ENCODE measurements at regions not wholly inside any gene's neighbourhood (a gene's known extent, or its start where the extent isn't known, plus 50 kb on each side); places are given as distances from the start of the nearest gene placed in this dataset.

DNA sequence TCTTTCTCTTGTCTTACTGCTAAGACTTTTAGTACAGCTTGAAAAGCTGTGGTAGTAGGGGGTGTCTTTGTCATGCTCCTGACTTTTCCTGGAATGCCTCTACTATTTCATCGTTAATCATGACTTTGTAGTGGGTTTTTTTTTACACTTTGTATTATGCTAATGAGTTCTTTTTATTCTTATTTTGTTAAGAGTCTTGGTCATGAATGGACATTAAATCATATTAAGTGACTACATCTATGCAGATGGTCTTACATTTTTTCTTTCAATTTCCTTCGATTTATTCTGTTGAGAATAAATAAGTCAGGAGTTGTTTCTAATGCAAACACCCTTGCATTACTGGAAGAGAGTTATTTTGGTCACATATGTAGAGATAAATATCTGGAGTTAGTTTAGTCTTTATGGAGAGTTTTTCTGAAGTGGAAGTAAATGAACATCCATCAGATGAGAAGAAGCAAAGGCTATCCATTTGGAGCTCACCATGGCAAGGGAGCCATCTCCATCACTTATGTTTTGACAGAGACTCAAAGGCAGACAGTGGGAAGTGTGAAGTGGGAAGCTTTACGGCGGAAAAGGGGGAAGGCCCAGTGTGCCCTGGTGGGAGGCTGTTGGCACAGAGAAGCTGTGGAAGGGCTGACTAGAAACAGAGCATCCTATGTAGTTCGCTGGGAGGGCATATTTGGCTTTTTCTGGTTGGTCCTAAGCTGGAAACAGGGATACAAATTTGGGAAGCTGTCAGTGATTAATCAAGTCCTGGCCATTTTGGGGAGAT, 73.1 kb upstream of the PRR23E start:
- Histone ChIP-seq H3K9me2 (ENCODE audit: insufficient read depth) (no peaks in the 10 kb centered on the region), H3K27me3 (replicated peaks; ENCODE audit: insufficient read depth) (peaks cover 15% of the 10 kb centered on the region), H4K20me1 (ENCODE audit: insufficient read depth) (no peaks in the 10 kb centered on the region), H3K79me2 (ENCODE audit: insufficient read depth) (no peaks in the 10 kb centered on the region), H3K9ac (no peak overlapping the region), H3K36me3 (ENCODE audit: low read depth) (no peaks in the 10 kb centered on the region), H3K4me3 (no peak overlapping the region), H3F3A (ENCODE audit: insufficient read depth) (no peaks in the 10 kb centered on the region), H3K4me2 (ENCODE audit: unreplicated experiment) (no peak overlapping the region), H2AFZ (no peak overlapping the region), H3K27ac (no peak overlapping the region), H3K9me3 (ENCODE audit: low read depth) (no peaks in the 10 kb centered on the region), H3K4me1 (ENCODE audit: insufficient read depth) (no peaks in the 10 kb centered on the region)
- no peak for TF ChIP-seq EZH2phosphoT487 (IDR thresholded peaks at IDR 0.05; ENCODE audit: insufficient read depth, low read depth)
- no peak for DNase-seq
- WGBS, 2 experiments (ENCODE audit: low coverage in 1 of 2, low lambda C conversion rate in 2 of 2, missing lambda C conversion rate in 2 of 2), result 67 to 72% methylated on average over 5 of the region's 5 CpGs
- in situ Hi-C loops (cut with MboI), result no loop called here

GRCh38 chr3:127120851-127121647, 71.9 kb upstream of the PRR23E start:
- Histone ChIP-seq H3F3A (ENCODE audit: insufficient read depth) (no peaks in the 10 kb centered on the region), H4K20me1 (ENCODE audit: insufficient read depth) (no peaks in the 10 kb centered on the region), H3K4me1 (ENCODE audit: insufficient read depth) (no peaks in the 10 kb centered on the region), H3K4me2 (ENCODE audit: unreplicated experiment) (no peak overlapping the region), H3K4me3 (no peak overlapping the region), H3K27ac (no peak overlapping the region), H3K27me3 (replicated peaks; ENCODE audit: insufficient read depth) (peaks cover 24% of the 10 kb centered on the region), H2AFZ (no peak overlapping the region), H3K36me3 (ENCODE audit: low read depth) (no peaks in the 10 kb centered on the region), H3K9ac (no peak overlapping the region), H3K79me2 (ENCODE audit: insufficient read depth) (no peaks in the 10 kb centered on the region), H3K9me2 (ENCODE audit: insufficient read depth) (no peaks in the 10 kb centered on the region), H3K9me3 (ENCODE audit: low read depth) (no peaks in the 10 kb centered on the region)
- in situ Hi-C loops (cut with MboI), result no loop called here
- 73 to 74% methylated on average over 13 of the region's 13 CpGs for WGBS, 2 experiments (ENCODE audit: low coverage in 1 of 2, low lambda C conversion rate in 2 of 2, missing lambda C conversion rate in 2 of 2)
- no peak for TF ChIP-seq EZH2 (IDR thresholded peaks at IDR 0.05; ENCODE audit: insufficient read depth, poor library complexity, severe bottlenecking)
- TF ChIP-seq EZH2phosphoT487 (IDR thresholded peaks at IDR 0.05; ENCODE audit: insufficient read depth, low read depth), result no peak
- DNase-seq, result no peak

- Histone ChIP-seq H3K9me2 (ENCODE audit: insufficient read depth) (no peaks in the 10 kb centered on the region), H2AFZ (no peak overlapping the region), H3F3A (ENCODE audit: insufficient read depth) (no peaks in the 10 kb centered on the region), H3K4me2 (ENCODE audit: unreplicated experiment) (no peak overlapping the region), H3K36me3 (ENCODE audit: low read depth) (no peaks in the 10 kb centered on the region), H3K9ac (no peak overlapping the region), H3K27me3 (replicated peaks; ENCODE audit: insufficient read depth) (peaks cover 33% of the 10 kb centered on the region), H3K27ac (no peak overlapping the region), H3K79me2 (ENCODE audit: insufficient read depth) (no peaks in the 10 kb centered on the region), H3K4me1 (ENCODE audit: insufficient read depth) (no peaks in the 10 kb centered on the region), H4K20me1 (ENCODE audit: insufficient read depth) (no peaks in the 10 kb centered on the region), H3K4me3 (no peak overlapping the region), H3K9me3 (ENCODE audit: low read depth) (no peaks in the 10 kb centered on the region)
- WGBS, 2 experiments (ENCODE audit: low coverage in 1 of 2, low lambda C conversion rate in 2 of 2, missing lambda C conversion rate in 2 of 2), result 17% methylated on average over 1 of the region's 1 CpG
- in situ Hi-C loops (cut with MboI), result no loop called here
- DNase-seq, result no peak
- TF ChIP-seq EZH2 (IDR thresholded peaks at IDR 0.05; ENCODE audit: insufficient read depth, poor library complexity, severe bottlenecking) (no peak), EZH2phosphoT487 (IDR thresholded peaks at IDR 0.05; ENCODE audit: insufficient read depth, low read depth) (no peak)
These were observed 71.0 kb upstream of the PRR23E start for GRCh38 chr3:127121885-127122284.

DNA sequence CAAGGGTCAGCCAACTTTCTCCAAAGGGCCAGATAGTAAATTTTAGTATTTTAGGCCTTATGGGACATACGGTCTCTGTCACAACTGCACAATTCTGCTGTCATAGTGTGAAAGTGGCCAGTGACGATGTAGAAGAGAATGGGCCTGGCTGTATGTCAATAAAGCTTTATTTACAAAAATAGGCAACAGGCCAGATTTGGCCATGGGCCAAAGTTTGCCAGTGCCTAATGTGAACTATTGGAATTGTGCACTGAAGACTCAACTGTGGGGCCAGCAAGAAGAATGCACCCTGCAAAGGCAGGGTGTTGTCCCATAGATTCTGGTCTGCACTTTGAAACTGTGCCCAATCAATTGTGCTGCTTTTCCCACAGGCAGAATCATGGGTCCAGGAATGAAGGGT, 69.4 kb upstream of the PRR23E start:
- TF ChIP-seq EZH2 (IDR thresholded peaks at IDR 0.05; ENCODE audit: insufficient read depth, poor library complexity, severe bottlenecking) (no peak), EZH2phosphoT487 (IDR thresholded peaks at IDR 0.05; ENCODE audit: insufficient read depth, low read depth) (no peak)
- in situ Hi-C loops (cut with MboI), result no loop called here
- DNase-seq, result no peak
- Histone ChIP-seq H3K79me2 (ENCODE audit: insufficient read depth) (no peaks in the 10 kb centered on the region), H3K4me2 (ENCODE audit: unreplicated experiment) (no peak overlapping the region), H3K27ac (no peak overlapping the region), H3K36me3 (ENCODE audit: low read depth) (no peaks in the 10 kb centered on the region), H3K9ac (no peak overlapping the region), H3K4me1 (ENCODE audit: insufficient read depth) (no peaks in the 10 kb centered on the region), H3K9me3 (ENCODE audit: low read depth) (no peaks in the 10 kb centered on the region), H3K4me3 (no peak overlapping the region), H3K27me3 (replicated peaks; ENCODE audit: insufficient read depth) (peaks cover 39% of the 10 kb centered on the region), H3K9me2 (ENCODE audit: insufficient read depth) (no peaks in the 10 kb centered on the region), H2AFZ (no peak overlapping the region), H3F3A (ENCODE audit: insufficient read depth) (no peaks in the 10 kb centered on the region), H4K20me1 (ENCODE audit: insufficient read depth) (no peaks in the 10 kb centered on the region)
- 46 to 66% methylated on average over 2 of the region's 2 CpGs for WGBS, 2 experiments (ENCODE audit: low coverage in 1 of 2, low lambda C conversion rate in 2 of 2, missing lambda C conversion rate in 2 of 2)
